ENCODE measurements at regions not wholly inside any gene's neighbourhood (a gene's known extent, or its start where the extent isn't known, plus 50 kb on each side); places are given as distances from the start of the nearest gene placed in this dataset.

DNA sequence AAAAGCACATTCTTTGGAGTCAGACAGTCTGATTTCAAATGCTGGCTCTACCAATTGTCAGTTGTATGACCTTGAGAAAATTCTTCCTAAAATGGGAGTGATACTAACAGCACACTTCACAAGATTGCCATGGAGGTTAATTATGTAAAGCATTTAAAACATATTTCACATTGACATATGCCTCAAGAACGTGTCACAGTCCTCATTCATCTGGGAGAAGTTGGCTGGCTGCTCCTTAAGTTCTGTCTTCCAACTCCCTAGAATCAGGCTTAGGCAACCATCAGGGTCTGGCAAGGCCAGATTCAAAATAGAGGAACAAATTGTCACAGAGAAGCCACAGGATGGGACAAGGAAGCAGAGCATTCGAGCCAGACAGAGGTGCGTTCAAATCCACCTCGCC lies 228.0 kb upstream of the RND3 start (continued):
- no peak for TF ChIP-seq JUNB (IDR thresholded peaks at IDR 0.05; ENCODE audit: unreplicated experiment)
- TF ChIP-seq REST (IDR thresholded peaks at IDR 0.05; ENCODE audit: unreplicated experiment) = no peak
- TF ChIP-seq, protein P1, sequence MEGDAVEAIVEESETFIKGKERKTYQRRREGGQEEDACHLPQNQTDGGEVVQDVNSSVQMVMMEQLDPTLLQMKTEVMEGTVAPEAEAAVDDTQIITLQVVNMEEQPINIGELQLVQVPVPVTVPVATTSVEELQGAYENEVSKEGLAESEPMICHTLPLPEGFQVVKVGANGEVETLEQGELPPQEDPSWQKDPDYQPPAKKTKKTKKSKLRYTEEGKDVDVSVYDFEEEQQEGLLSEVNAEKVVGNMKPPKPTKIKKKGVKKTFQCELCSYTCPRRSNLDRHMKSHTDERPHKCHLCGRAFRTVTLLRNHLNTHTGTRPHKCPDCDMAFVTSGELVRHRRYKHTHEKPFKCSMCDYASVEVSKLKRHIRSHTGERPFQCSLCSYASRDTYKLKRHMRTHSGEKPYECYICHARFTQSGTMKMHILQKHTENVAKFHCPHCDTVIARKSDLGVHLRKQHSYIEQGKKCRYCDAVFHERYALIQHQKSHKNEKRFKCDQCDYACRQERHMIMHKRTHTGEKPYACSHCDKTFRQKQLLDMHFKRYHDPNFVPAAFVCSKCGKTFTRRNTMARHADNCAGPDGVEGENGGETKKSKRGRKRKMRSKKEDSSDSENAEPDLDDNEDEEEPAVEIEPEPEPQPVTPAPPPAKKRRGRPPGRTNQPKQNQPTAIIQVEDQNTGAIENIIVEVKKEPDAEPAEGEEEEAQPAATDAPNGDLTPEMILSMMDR (conservative IDR thresholded peaks at IDR 0.05; ENCODE audit: low read depth in 2 of 2) = no peak
- TF ChIP-seq STAT1 (IDR thresholded peaks at IDR 0.05; ENCODE audit: unreplicated experiment) = no peak

GRCh38 chr2:150710916-150711315 lies 223.4 kb upstream of the RND3 start:
- H3K4me3 ChIP-seq = no peak overlapping the region
- H2AFZ ChIP-seq = no peak overlapping the region
- H3K4me2 ChIP-seq = no peak overlapping the region
- no peaks in the 10 kb centered on the region for H3K36me3 ChIP-seq (ENCODE audit: insufficient read depth)
- no peaks in the 10 kb centered on the region for H3K9me3 Mint-ChIP-seq
- DNase-seq (ENCODE audit: low spot score) (no peak), ATAC-seq (no peak)
- H3K36me3 Mint-ChIP-seq (ENCODE audit: low read depth) = no peaks in the 10 kb centered on the region
- peaks cover 15% of the 10 kb centered on the region; the same call in 1 of the 2 replicates for H3K4me1 ChIP-seq (ENCODE audit: insufficient read depth)
- peaks cover 28% of the 10 kb centered on the region for H3K4me1 Mint-ChIP-seq
- H3K79me2 ChIP-seq (replicated peaks; ENCODE audit: insufficient read depth) = no peaks in the 10 kb centered on the region
- H4K20me1 ChIP-seq (replicated peaks; ENCODE audit: insufficient read depth) = no peaks in the 10 kb centered on the region
- no peaks in the 10 kb centered on the region for H3F3A ChIP-seq (replicated peaks; ENCODE audit: low read depth)
- no peak overlapping the region for H3K27ac ChIP-seq (ENCODE audit: low read depth)
- peaks cover 1% of the 10 kb centered on the region for H3K27me3 Mint-ChIP-seq (ENCODE audit: insufficient read depth, low read depth, poor library complexity)
- peaks cover 3% of the 10 kb centered on the region; the same call in 1 of the 2 replicates for H3K9me2 ChIP-seq (ENCODE audit: insufficient read depth)
- H3K27me3 ChIP-seq (ENCODE audit: insufficient read depth) = no peaks in the 10 kb centered on the region
- no peak overlapping the region for H3K4me3 Mint-ChIP-seq
- H3K27ac Mint-ChIP-seq = no peak overlapping the region
- TF ChIP-seq JUNB (IDR thresholded peaks at IDR 0.05; ENCODE audit: unreplicated experiment) (no peak), STAT1 (IDR thresholded peaks at IDR 0.05; ENCODE audit: unreplicated experiment) (no peak), NANOG (IDR thresholded peaks at IDR 0.05; ENCODE audit: borderline replicate concordance) (no peak), EZH2phosphoT487 (IDR thresholded peaks at IDR 0.05; ENCODE audit: unreplicated experiment) (no peak), ZNF462 (CRISPR knock-in tag; IDR thresholded peaks at IDR 0.05) (no peak), ZNF331 (CRISPR knock-in tag; IDR thresholded peaks at IDR 0.05; ENCODE audit: low read depth) (no peak), ETS1 (IDR thresholded peaks at IDR 0.05) (no peak), POLR2AphosphoS5 (IDR thresholded peaks at IDR 0.05; ENCODE audit: low read depth) (no peak)
- TF ChIP-seq, protein P1 (conservative IDR thresholded peaks at IDR 0.05; ENCODE audit: low read depth in 2 of 2) = no peak

Data from GM23338 (cell line).